ENCODE measurements at regions not wholly inside any gene's neighbourhood (a gene's known extent, or its start where the extent isn't known, plus 50 kb on each side); places are given as distances from the start of the nearest gene placed in this dataset.
"Not testable (repeated sequence)": the region's sequence is repeated elsewhere in the genome, so short reads cannot be mapped to it uniquely, and the experiment has no call there.

GRCh38 chr9:29450343-29450875 lies 1877.1 kb upstream of the C9orf72 start:
- DNase-seq, result not testable (repeated sequence)

- DNase-seq, result no peak
These were observed 1883.7 kb upstream of the C9orf72 start for GRCh38 chr9:29456940-29457339.

- no peak for DNase-seq
These were observed 1902.2 kb upstream of the C9orf72 start for GRCh38 chr9:29475471-29475870.

GRCh38 chr9:29511680-29512079 lies 1938.4 kb upstream of the C9orf72 start:
- DNase-seq, result no peak

- no peak for DNase-seq
These were observed 1941.1 kb upstream of the C9orf72 start for GRCh38 chr9:29514336-29514735.

GRCh38 chr9:29514862-29515261 lies 1941.6 kb upstream of the C9orf72 start:
- DNase-seq, result no peak

GRCh38 chr9:29548436-29548835 lies 1975.2 kb upstream of the C9orf72 start:
- no peak for DNase-seq

GRCh38 chr9:29555502-29555901 lies 1982.2 kb upstream of the C9orf72 start:
- no peak for DNase-seq

GRCh38 chr9:29556317-29556716 lies 1983.0 kb upstream of the C9orf72 start:
- DNase-seq, result no peak

GRCh38 chr9:29556746-29557145 lies 1983.5 kb upstream of the C9orf72 start:
- DNase-seq, result no peak

GRCh38 chr9:29564564-29564963 lies 1991.3 kb upstream of the C9orf72 start:
- DNase-seq, result no peak

GRCh38 chr9:29575219-29575618 lies 2001.9 kb upstream of the C9orf72 start:
- DNase-seq, result no peak

- DNase-seq, result no peak
These were observed 2015.1 kb upstream of the C9orf72 start for GRCh38 chr9:29588361-29588760.

- DNase-seq, result no peak
These were observed 2036.0 kb upstream of the C9orf72 start for GRCh38 chr9:29609282-29609681.

- no peak for DNase-seq
These were observed 2040.5 kb upstream of the C9orf72 start for GRCh38 chr9:29613773-29614172.

GRCh38 chr9:29616844-29617243 lies 2043.6 kb upstream of the C9orf72 start:
- DNase-seq, result no peak

GRCh38 chr9:29625292-29625731 lies 2052.0 kb upstream of the C9orf72 start:
- DNase-seq, result no peak

- no peak for DNase-seq
These were observed 2052.7 kb upstream of the C9orf72 start for GRCh38 chr9:29625931-29626330.

GRCh38 chr9:29628856-29629255 lies 2055.6 kb upstream of the C9orf72 start:
- DNase-seq, result not testable (repeated sequence)

- DNase-seq, result no peak
These were observed 2064.4 kb upstream of the C9orf72 start for GRCh38 chr9:29637471-29638237.

GRCh38 chr9:29640507-29640906 lies 2067.2 kb upstream of the C9orf72 start:
- DNase-seq, result no peak

- DNase-seq, result no peak
These were observed 2071.2 kb upstream of the C9orf72 start for GRCh38 chr9:29644514-29644913.

- DNase-seq, result no peak
These were observed 2074.2 kb upstream of the C9orf72 start for GRCh38 chr9:29647451-29647850.

GRCh38 chr9:29648132-29648531 lies 2074.9 kb upstream of the C9orf72 start:
- DNase-seq, result no peak

GRCh38 chr9:29648601-29649000 lies 2075.3 kb upstream of the C9orf72 start:
- no peak for DNase-seq

Measured in activated CD4-positive, CD25-positive, alpha-beta regulatory T cell treated with anti-CD3 and anti-CD28 coated beads, Interleukin-2, amount 50 U/mL, for 72 hours (primary cell).